NCI-H446 treated with DMSO at 0.1 percent for 48 hours (cell line): ENCODE measurements at regions not wholly inside any gene's neighbourhood (a gene's known extent, or its start where the extent isn't known, plus 50 kb on each side); places are given as distances from the start of the nearest gene placed in this dataset.
"Not testable (repeated sequence)": the region's sequence is repeated elsewhere in the genome, so short reads cannot be mapped to it uniquely, and the experiment has no call there.

Experiments
- DNase-seq: peaks from one replicate; lab custom pipeline; 2025; lab: John Stamatoyannopoulos, UW

DNA sequence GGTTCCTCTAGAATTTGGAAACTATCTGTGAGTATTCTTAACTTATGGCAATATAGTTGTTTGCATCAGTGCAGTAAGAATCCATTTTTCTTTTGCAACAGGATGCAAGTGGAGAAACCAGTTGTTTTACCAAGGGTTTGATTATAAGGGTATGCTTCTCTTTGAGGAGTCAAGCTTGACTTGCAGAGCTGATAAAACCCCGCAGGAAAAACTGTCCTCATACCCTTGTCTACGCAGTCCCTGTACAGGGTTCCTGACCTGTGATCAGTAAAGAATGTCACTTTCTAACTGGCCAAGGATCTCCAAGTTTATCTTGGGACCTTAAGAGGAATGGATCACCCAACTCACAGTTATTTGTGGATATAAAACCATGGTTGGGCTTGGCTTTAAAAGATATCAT, 161.1 kb upstream of the OLIG3 start:
- DNase-seq = no peak

DNA sequence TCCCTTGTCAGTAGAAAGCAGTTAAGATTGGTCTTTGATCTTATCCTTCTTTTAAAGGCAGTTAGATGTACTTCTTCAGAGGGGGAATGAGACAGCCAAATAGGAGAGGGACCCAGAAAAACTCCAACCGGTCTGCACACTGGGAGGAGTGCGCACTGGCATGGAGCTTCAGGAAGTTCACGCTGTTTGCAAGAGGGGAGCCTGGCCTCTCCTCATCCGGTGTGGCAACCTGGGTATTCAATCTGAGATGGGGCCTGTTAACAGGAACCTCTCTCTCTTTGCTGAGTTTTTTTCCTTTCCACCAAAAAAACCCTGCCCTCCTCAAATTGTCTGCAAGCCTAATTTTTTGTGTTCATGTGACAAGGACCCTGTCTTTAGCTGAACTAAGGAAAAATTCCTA, 162.5 kb upstream of the OLIG3 start:
- no peak for DNase-seq

DNA sequence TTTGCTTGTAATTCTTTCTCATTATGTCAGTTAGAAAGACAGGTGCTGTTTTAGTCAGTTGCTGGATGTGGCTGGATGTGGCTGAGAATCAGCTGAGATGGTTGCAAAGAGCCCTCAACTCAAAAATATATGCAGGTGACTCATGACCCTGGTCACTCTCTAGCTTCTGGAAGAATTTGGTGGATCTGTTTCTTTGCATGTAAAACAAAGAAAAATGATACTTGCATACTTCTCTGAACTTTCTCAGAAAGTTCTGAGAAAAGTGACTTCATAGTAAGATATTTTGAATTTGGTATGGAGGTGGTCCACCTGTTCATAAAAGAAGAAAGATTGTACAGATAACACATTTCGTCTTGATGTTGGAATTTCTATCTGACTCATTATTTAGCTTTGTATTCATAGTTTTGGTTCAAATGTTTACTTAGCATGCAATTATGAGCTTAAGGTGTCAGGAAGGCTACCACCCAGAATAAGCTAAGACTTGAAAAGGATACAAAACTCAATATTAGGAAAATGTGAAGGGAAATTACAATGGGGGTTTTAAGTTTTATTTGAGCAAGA, 163.2 kb upstream of the OLIG3 start:
- DNase-seq = no peak

- DNase-seq = no peak
Measured at GRCh38 chr6:137658287-137658686, 164.1 kb upstream of the OLIG3 start.

DNA sequence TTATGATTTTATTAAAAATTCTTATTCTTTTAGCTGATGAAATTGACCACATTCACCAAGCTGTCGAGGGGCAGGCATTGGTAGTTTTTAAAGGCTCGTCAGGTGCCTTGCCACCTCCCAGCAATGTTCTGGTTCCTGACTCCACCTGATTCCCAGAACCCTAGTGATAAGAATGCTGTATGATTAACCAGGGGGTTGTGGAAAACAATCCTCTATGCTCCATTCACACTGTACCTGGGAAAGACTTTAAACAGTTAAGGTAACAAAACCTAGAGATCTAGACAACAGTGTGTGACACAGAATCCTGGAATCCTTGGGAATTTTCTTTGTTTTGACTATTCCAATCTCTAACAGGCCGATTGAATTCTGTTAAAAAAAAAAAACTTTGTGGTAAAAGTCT, 165.7 kb upstream of the OLIG3 start:
- no peak for DNase-seq

DNA sequence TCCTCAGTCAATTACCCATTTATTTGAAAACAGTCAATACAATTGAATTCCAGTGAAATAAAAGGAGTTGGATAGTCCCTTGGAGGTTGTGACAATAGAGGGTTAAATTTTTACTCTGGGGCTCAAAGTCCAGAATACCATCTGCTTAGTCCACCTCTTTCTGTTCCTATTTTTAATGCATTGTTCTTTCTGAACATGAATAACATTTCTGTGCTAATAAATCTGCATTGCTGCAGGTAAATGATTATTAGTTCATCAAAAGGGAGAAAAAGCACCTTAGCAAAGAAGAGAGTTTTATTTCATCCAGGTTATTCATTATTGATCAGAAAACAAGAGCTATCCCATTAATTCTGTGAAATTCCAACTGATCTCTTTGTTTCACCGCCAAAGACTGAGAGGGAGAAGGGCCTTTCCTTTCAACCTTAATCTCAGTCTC, 166.1 kb upstream of the OLIG3 start:
- DNase-seq = no peak

DNA sequence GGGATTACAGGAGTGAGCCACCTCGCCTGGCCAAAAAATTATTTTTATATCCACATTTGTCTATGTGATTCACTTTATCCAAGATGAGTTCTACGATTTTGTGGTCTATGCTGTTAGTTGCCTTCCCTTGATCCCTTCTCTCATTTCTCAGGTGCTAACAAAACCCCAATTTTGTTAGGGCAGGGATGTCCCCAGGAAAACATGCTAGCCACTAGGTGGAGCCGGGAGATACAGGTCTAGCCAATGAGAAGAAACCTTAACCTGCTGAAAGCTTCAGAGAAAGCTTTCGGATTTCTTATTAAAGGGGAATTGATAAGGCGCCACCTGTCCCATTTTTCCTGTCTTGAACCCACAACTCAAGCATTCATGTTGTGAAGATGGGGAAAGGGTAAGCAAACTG, 167.4 kb upstream of the OLIG3 start:
- DNase-seq = no peak

GRCh38 chr6:137664183-137664582, 170.0 kb upstream of the OLIG3 start:
- DNase-seq = no peak

DNA sequence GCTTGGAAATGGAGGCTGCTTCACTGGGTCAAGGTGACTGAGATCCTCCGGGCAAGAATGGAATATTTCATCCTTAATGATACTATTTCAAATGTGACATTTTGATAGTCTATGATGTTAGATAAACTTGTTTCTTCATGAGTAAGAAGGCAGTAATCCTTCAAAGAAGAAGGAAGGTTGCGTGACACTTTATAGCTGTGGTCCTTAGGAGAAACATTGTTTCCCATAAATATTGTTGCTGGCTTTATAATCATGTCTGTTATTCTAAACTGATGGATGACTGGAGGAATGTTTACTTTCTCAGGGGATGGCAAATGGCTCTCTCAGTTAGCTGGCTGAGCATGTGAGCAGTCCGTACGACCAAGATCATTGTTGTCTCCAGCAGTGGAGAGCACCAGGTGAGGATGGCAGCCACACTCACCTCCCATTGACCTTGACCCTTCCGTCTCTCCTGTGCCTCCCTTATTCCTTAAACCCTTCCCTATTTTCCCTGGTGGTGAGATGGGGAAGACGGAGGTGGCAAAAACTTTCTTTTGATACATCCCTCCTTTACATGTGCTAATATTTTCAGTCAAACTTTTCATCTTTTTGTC, 171.2 kb upstream of the OLIG3 start:
- no peak for DNase-seq

GRCh38 chr6:137666202-137666774, 172.1 kb upstream of the OLIG3 start:
- DNase-seq = no peak

- no peak for DNase-seq
Measured at GRCh38 chr6:137673603-137674002, 179.4 kb upstream of the OLIG3 start.

GRCh38 chr6:137676888-137677287, 182.7 kb upstream of the OLIG3 start:
- no peak for DNase-seq

- no peak for DNase-seq
Measured at GRCh38 chr6:137677709-137678108, 183.5 kb upstream of the OLIG3 start.

GRCh38 chr6:137678451-137678850, 184.3 kb upstream of the OLIG3 start:
- DNase-seq = no peak

GRCh38 chr6:137680705-137681346, 186.2 kb upstream of the TNFAIP3 start:
- DNase-seq = no peak

DNA sequence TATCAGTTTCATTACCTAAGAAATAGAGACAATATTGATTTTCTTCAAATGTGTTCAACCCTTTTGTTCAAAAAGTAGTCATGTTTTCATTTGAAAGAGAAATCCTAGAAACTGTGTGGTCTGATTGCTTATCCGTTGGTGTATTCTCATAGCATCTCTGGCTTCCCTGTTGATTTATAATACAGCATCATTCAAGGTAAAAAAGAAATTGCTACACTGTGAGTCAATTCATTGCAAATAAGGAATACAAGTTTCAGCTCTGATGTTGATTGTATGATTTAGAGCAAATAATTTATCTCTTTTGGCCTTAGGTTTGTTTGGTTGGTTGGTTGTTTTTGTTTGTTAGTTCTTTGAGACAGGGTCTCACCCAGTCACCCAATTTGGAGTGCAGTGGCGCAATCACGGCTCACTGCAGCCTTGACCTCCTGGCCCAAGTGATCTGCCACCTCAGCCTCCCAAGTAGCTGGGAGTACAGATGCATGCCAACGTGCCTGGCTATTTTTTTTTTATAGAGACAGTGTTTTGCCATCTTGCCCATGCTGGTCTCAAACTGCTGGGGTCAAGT, 185.5 kb upstream of the TNFAIP3 start:
- DNase-seq = no peak

- DNase-seq = not testable (repeated sequence)
Measured at GRCh38 chr6:137682658-137683057, 184.4 kb upstream of the TNFAIP3 start.

- DNase-seq = no peak
Measured at GRCh38 chr6:137683916-137684315, 183.1 kb upstream of the TNFAIP3 start.

DNA sequence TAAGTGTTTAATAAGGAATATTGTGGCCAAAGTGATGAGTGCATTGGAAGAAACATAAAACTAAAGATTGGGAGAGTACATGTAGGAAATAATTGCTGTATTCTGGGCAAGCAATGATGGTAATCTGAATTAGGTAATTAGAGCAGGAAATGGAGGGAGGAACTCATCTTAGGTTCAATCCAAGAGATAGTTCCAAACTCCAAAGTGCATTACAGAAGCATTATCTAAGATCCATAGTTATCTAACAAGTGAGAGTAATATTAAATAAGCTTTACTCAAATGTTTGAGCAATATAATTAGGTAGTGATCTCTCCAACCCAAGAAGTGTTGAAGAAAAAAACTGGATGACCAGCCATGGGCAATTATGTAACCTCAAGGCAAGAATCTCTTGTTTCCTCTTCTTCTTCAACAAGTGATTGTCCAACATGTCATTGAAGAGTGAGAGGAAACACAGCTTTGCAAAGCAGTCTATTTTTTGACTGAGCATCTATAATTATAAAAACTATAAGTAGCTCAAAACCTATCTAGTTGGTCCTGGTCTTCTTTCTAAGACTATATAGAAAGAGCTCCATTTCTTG, 181.2 kb upstream of the TNFAIP3 start:
- DNase-seq = no peak

DNA sequence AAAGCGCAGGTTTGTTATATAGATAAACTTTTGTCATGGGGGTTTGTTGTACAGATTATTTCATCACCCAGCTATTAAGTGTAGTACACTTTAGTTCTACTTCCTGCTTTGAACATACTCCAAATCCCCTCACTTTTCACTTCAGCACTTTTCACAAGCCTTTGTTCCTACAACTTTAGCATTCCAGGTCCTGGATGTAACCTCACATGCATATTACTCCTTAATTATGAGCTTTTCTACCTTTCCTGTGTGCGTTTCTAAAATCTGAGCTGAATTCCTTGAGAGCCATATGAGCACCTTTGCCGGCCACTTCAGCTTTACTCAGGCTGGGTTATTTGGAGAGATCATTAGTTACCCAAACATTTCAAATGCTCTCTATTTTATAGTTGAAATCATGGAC, 179.2 kb upstream of the TNFAIP3 start:
- DNase-seq = no peak

DNA sequence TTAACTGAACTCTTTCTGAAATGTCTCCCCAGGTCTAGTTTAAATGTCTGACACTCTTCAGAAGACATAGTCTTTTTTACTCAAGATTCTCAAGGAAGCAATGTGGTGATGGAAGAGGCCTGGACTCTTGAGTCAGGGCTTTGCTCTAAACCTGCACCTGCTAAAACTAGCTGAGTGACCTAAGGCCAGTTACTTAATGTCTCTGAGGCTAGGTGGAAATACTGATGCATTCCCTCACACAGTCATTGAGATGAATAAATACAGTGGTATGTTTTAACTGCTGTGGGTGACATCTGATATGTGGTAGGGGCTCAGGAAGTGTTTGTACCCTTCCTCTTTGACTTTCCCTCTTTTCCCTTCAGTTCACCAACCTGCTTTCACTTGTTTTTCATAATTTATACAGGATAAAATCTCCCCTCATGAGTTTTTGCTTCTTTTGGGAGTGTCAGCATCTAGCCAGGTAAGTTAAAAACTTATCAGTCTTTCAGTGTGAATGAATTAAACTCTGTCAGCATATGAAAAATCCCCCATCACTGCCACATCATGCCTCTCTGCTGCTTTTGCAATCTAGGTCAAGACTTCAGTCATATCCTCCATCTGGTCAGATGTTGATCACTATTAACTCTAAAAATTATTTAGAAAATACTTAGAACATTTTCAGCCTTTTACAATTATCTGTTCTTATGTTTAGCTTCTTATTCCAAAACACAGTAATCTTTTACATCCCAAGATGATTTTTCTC, 178.7 kb upstream of the TNFAIP3 start:
- no peak for DNase-seq

GRCh38 chr6:137689377-137689776, 177.7 kb upstream of the TNFAIP3 start:
- no peak for DNase-seq
